ENCODE measurements at regions not wholly inside any gene's neighbourhood (a gene's known extent, or its start where the extent isn't known, plus 50 kb on each side); places are given as distances from the start of the nearest gene placed in this dataset.

- Mint-ChIP-seq H3K27ac (no peak overlapping the region), H3K4me3 (no peak overlapping the region), H3K4me1 (ENCODE audit: low read depth in 2 of 2) (no peaks in the 10 kb centered on the region), H3K27me3 (peaks cover 46 to 52% of the 10 kb centered on the region in 2 donors), H3K36me3 (ENCODE audit: insufficient read depth) (no peaks in the 10 kb centered on the region), H3K9me3 (peaks cover 0 to 5% of the 10 kb centered on the region in 2 donors)
- ATAC-seq (replicated peaks) (no peak), DNase-seq (no peak)
These were observed 230.8 kb upstream of the CST7 start for GRCh38 chr20:24718277-24718676.

DNA sequence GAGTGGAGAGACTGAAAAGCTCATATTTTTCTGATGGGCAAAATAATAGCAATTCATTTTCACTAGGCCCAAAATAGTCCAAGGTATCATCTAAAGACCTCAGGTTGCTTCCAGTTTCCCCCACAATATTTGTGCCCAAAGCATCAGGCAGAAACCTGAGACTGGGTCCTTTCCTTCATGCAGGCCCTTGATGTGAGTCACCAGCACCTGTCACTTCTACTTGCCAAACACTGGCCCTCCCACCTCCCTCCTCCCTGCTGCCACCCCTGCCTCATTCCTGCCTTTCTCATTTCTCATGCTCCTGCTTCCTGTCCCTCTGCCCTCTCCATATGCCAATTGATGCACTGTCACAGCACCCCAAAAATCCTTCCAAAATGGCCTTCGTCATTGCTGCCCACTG lies 230.4 kb upstream of the CST7 start:
- Mint-ChIP-seq H3K4me3 (no peak overlapping the region), H3K9me3 (peaks cover 0 to 5% of the 10 kb centered on the region in 2 donors), H3K36me3 (ENCODE audit: insufficient read depth) (no peaks in the 10 kb centered on the region), H3K27ac (no peak overlapping the region), H3K27me3 (peaks cover 50 to 56% of the 10 kb centered on the region in 2 donors), H3K4me1 (ENCODE audit: low read depth in 2 of 2) (no peaks in the 10 kb centered on the region)
- DNase-seq (no peak), ATAC-seq (replicated peaks) (no peak)

DNA sequence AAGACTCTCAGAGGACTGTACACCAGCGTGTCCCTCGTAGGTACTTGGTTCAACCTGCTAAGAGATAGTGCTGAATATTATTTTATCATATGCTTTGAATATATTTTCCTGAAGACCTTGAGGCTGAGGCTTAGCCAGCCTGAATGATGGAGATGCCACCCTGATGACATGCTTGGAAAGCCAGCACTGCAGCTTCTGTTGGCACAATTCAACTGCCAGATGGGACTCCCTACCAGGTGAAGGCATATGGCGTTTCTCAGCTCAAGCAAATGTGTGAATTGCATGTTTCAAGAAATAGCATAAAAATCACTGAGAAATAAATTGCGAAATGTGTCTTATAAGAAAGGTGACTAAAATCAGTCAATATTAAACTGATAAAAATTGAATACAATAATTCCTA lies 228.1 kb upstream of the CST7 start:
- H3K36me3 Mint-ChIP-seq (ENCODE audit: insufficient read depth): no peaks in the 10 kb centered on the region
- peaks cover 56 to 57% of the 10 kb centered on the region in 2 donors for H3K27me3 Mint-ChIP-seq
- no peak overlapping the region for H3K4me3 Mint-ChIP-seq
- DNase-seq (no peak), ATAC-seq (replicated peaks) (no peak)
- H3K4me1 Mint-ChIP-seq (ENCODE audit: low read depth in 2 of 2): no peaks in the 10 kb centered on the region
- no peak overlapping the region for H3K27ac Mint-ChIP-seq
- no peaks in the 10 kb centered on the region for H3K9me3 Mint-ChIP-seq

- DNase-seq: no peak
- Mint-ChIP-seq H3K27me3 (peaks cover 51 to 56% of the 10 kb centered on the region in 2 donors), H3K4me3 (no peak overlapping the region), H3K4me1 (ENCODE audit: low read depth in 2 of 2) (no peaks in the 10 kb centered on the region), H3K9me3 (no peaks in the 10 kb centered on the region), H3K27ac (no peak overlapping the region), H3K36me3 (ENCODE audit: insufficient read depth) (no peaks in the 10 kb centered on the region)
- no peak for ATAC-seq (replicated peaks)
These were observed 227.0 kb upstream of the CST7 start for GRCh38 chr20:24721891-24722568.

- H3K4me1 Mint-ChIP-seq (ENCODE audit: low read depth in 2 of 2): no peaks in the 10 kb centered on the region
- ATAC-seq (replicated peaks) (no peak), DNase-seq (no peak)
- H3K27me3 Mint-ChIP-seq: peaks cover 47 to 51% of the 10 kb centered on the region in 2 donors
- no peaks in the 10 kb centered on the region for H3K36me3 Mint-ChIP-seq (ENCODE audit: insufficient read depth)
- no peak overlapping the region for H3K27ac Mint-ChIP-seq
- H3K9me3 Mint-ChIP-seq: no peaks in the 10 kb centered on the region
- H3K4me3 Mint-ChIP-seq: no peak overlapping the region
These were observed 226.5 kb upstream of the CST7 start for GRCh38 chr20:24722586-24722985.

DNA sequence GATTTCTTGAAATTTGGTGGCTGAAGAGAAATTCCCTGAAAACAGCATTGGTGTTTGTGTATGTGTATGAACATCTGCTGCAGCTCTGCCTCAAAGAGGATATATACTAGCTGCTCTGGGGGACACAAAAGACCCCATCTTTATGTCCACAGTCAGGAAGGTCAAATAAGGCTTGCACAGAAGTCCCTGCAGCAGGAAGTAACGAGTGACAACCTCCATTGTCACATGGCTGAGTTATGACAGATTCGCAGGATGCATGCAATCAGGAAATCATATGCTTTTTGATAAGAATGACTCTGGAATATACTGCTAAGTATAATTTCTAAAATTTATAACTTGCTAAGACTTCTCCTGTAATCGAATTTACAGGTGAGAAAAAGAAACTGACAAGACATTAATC lies 225.9 kb upstream of the CST7 start:
- no peak overlapping the region for H3K27ac Mint-ChIP-seq
- no peaks in the 10 kb centered on the region for H3K36me3 Mint-ChIP-seq (ENCODE audit: insufficient read depth)
- no peaks in the 10 kb centered on the region for H3K4me1 Mint-ChIP-seq (ENCODE audit: low read depth in 2 of 2)
- H3K4me3 Mint-ChIP-seq: no peak overlapping the region
- ATAC-seq (replicated peaks) (no peak), DNase-seq (no peak)
- peaks cover 41 to 45% of the 10 kb centered on the region in 2 donors for H3K27me3 Mint-ChIP-seq
- no peaks in the 10 kb centered on the region for H3K9me3 Mint-ChIP-seq

DNA sequence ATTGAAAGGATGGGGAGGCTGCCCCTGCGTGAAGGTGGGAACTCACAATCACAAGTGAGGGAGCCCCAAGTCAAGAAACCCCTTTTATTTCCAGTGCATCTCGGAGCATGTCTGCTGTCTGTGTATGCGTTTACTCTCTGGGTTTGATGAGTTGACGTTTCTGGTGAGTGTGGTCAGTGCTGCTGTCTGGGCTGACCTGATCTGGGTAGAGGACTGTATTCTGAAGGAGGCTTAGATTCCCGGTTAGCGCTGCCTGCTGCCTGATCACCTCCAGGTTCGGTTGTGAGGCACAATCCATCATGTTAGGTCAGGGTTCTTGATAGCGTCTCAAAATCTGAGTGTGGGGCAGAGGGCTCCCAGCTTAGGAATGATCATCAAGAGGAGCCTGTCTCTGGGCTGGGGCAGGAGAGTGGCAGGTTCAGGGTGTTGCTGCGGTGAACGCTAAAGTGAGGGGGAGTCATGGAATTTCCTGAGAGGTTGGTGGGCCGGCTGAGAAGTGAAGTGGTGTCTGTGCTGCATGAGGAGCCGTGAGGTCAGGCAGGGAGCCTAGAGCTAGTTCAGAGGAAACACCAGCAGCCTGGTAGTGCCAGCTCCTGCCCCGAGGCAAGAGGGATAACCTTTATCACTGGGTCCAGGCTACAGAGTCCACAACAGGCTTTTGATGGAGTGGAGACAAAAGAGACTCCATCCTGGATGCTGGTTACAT lies 225.3 kb upstream of the CST7 start:
- H3K27me3 Mint-ChIP-seq: peaks cover 34 to 39% of the 10 kb centered on the region in 2 donors
- H3K4me1 Mint-ChIP-seq (ENCODE audit: low read depth in 2 of 2): no peaks in the 10 kb centered on the region
- no peak overlapping the region for H3K27ac Mint-ChIP-seq
- H3K36me3 Mint-ChIP-seq (ENCODE audit: insufficient read depth): no peaks in the 10 kb centered on the region
- ATAC-seq (replicated peaks) (no peak), DNase-seq (no peak)
- H3K9me3 Mint-ChIP-seq: no peaks in the 10 kb centered on the region
- no peak overlapping the region for H3K4me3 Mint-ChIP-seq

GRCh38 chr20:24724982-24725533 lies 224.0 kb upstream of the CST7 start:
- H3K27me3 Mint-ChIP-seq: peaks cover 29 to 31% of the 10 kb centered on the region in 2 donors
- ATAC-seq (replicated peaks): no peak

DNA sequence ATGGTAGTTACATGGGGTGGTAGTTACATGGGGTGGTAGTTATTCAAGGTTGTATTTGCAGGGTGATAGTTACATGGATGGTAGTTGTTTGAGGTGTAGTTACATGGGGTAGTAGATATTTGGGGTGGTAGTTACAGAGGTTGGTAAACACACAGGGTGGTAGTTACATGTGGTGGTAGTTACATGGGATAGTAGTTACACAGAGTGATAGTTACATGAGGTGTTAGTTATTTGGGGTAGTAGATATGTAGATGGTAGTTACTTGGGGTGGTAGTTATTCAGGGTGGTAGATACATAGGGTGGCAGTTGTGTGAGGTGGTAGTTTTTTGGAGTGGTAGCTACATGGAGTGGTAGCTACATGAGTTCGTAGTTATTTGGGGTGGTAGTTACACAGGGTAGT lies 221.3 kb upstream of the CST7 start:
- ATAC-seq (replicated peaks) (no peak), DNase-seq (no peak)
- no peak overlapping the region for H3K4me3 Mint-ChIP-seq
- no peaks in the 10 kb centered on the region for H3K4me1 Mint-ChIP-seq (ENCODE audit: low read depth in 2 of 2)
- H3K27ac Mint-ChIP-seq: no peak overlapping the region
- H3K9me3 Mint-ChIP-seq: no peaks in the 10 kb centered on the region
- peaks cover 22 to 23% of the 10 kb centered on the region in 2 donors for H3K27me3 Mint-ChIP-seq
- H3K36me3 Mint-ChIP-seq (ENCODE audit: insufficient read depth): no peaks in the 10 kb centered on the region

More at GRCh38 chr20:24724982-24725533, 224.0 kb upstream of the CST7 start:
- no peak for DNase-seq
- H3K4me3 Mint-ChIP-seq: no peak overlapping the region
- no peaks in the 10 kb centered on the region for H3K9me3 Mint-ChIP-seq
- H3K4me1 Mint-ChIP-seq (ENCODE audit: low read depth in 2 of 2): no peaks in the 10 kb centered on the region
- H3K27ac Mint-ChIP-seq: no peak overlapping the region
- H3K36me3 Mint-ChIP-seq (ENCODE audit: insufficient read depth): no peaks in the 10 kb centered on the region

DNA sequence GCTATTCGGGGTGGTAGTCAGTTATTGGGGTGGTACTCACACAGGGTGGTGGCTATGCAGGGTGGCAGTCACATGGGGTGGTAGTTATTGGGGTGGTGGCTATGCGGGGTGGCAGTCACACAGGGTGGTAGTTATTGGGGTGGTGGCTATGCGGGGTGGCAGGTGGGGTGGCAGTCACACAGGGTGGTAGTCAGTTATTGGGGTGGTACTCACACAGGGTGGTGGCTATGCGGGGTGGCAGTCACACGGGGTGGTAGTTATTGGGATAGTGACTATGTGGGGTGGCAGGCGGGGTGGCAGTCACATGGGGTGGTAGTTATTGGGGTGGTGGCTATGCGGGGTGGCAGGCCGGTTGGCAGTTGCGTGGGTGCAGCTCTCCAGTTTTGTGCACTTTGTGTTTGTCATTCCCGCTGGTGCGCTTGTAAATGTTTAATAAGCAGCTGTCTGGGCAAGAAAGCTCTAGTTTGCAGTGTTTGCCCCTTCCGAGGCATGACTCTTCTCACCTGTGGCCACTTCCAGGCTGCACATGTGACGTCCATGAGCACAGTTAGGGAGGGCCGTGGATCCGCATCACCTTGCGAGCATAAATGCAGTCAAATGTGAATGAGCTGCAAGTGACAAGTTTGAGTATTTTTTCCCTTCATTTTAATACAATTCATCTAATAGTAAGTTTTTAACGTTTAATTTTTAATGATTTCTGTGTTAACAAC lies 219.0 kb upstream of the CST7 start:
- Mint-ChIP-seq H3K27ac (no peak overlapping the region), H3K27me3 (peaks cover 4 to 5% of the 10 kb centered on the region in 2 donors), H3K4me3 (no peak overlapping the region), H3K9me3 (no peaks in the 10 kb centered on the region), H3K4me1 (ENCODE audit: low read depth in 2 of 2) (no peaks in the 10 kb centered on the region), H3K36me3 (ENCODE audit: insufficient read depth) (no peaks in the 10 kb centered on the region)
- ATAC-seq (replicated peaks) (no peak), DNase-seq (no peak)

DNA sequence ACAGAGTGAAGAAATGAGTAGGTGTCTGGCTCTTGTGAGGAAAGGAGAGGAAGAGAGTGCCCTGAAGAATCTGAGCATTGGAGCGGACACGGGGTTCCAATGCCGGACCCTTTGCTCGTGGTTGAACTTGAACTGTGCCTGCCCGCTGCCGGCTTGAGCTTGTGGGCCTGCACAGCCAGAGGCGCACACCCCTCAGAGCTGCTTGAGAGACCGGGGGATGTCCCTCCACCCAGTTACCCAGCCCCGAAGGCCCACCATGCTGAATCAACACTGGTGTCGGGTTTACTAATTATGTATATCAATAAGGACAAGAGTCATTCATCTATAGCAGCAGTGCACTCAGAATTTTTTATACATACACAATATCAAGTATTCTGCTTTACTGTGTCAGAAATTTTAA lies 218.3 kb upstream of the CST7 start:
- Mint-ChIP-seq H3K27ac (no peak overlapping the region), H3K4me1 (ENCODE audit: low read depth in 2 of 2) (no peaks in the 10 kb centered on the region)
- ATAC-seq (replicated peaks): no peak

GRCh38 chr20:24731312-24731711 lies 217.8 kb upstream of the CST7 start:
- ATAC-seq (replicated peaks) (no peak), DNase-seq (no peak)
- H3K9me3 Mint-ChIP-seq: no peaks in the 10 kb centered on the region
- no peak overlapping the region for H3K27ac Mint-ChIP-seq
- H3K4me1 Mint-ChIP-seq (ENCODE audit: low read depth in 2 of 2): no peaks in the 10 kb centered on the region
- H3K4me3 Mint-ChIP-seq: no peak overlapping the region
- no peaks in the 10 kb centered on the region for H3K36me3 Mint-ChIP-seq (ENCODE audit: insufficient read depth)
- no peaks in the 10 kb centered on the region for H3K27me3 Mint-ChIP-seq

More for the DNA sequence above, 218.3 kb upstream of the CST7 start:
- no peak for DNase-seq
- Mint-ChIP-seq H3K4me3 (no peak overlapping the region), H3K27me3 (no peaks in the 10 kb centered on the region), H3K36me3 (ENCODE audit: insufficient read depth) (no peaks in the 10 kb centered on the region), H3K9me3 (no peaks in the 10 kb centered on the region)

- H3K4me1 Mint-ChIP-seq (ENCODE audit: low read depth in 2 of 2): no peaks in the 10 kb centered on the region
- H3K27me3 Mint-ChIP-seq: no peaks in the 10 kb centered on the region
- H3K9me3 Mint-ChIP-seq: no peaks in the 10 kb centered on the region
- H3K4me3 Mint-ChIP-seq: no peak overlapping the region
- H3K27ac Mint-ChIP-seq: no peak overlapping the region
- no peak for ATAC-seq (replicated peaks)
- H3K36me3 Mint-ChIP-seq (ENCODE audit: insufficient read depth): no peaks in the 10 kb centered on the region
- DNase-seq: no peak
These were observed 217.0 kb upstream of the CST7 start for GRCh38 chr20:24732076-24732475.
